HG03378 (cell line): ENCODE measurements at regions not wholly inside any gene's neighbourhood (a gene's known extent, or its start where the extent isn't known, plus 50 kb on each side); places are given as distances from the start of the nearest gene placed in this dataset.
"Not testable (repeated sequence)": the region's sequence is repeated elsewhere in the genome, so short reads cannot be mapped to it uniquely, and the experiment has no call there.

ENCODE experiments used
- ATAC-seq: cut with Tn5 transposase; IDR thresholded peaks from one replicate; pipeline ENCODE4 v1.9.1; 2021; ENCODE audit warnings: mild to moderate bottlenecking, moderate library complexity; ENCODE audit not compliant: unreplicated experiment

DNA sequence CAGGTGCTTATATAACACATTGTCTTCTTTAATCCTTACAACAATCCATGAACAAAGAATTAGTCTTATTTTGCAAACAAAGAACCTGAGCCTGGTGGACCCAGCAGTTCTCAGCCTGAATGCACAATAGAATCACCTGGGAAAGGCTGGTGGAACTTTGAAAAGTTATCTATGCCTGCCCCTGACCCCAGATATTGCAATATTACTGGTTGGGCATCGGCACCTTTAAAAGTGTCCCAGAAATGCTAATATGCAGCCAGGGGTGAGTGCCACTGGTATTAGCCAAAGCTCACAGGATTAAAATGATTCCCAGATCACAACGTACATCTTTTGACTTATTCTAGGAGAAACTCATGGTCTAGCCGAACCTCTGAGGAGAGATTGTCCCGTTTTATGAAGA, 268.8 kb downstream of the KLF5 start:
- no peak for ATAC-seq

DNA sequence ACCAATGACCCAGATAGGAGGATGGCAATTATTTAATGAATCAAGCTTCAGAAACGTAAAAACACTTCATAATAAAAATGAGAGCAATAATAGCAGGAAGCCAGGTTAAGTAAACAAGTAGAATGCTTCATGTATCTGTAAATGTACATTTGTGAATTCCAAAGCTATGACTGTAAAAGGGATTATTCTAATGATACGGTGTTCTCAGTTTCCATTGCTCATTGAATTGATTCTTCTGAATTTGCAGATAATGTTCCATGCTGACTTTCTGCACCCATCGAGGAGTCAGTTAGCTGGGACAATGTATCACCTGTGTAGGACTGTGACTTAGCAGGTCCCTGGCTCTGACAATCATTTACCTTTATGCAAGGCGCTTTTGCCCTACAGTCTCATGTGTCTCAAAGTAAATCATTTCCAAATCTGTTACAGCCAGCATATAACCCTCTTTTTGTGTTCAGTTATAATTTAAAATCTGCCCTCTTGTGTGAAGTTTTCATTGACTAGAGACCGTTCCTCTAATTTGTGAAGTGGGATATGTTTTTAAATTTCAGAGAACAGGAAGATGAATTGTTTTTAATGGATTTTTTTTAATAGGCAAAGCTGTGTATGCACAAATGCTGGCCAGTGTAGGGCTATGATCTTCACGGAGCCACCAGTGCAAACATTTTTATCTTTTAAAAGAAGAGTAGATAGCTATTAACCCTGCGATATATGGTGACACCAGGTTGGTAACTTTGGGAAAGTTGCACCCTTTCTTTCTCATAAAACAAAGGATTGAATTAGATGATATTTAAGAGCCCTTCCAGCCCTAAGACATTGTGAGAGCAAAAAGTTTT, 267.1 kb downstream of the KLF5 start:
- peak; percentile 71 for ATAC-seq

DNA sequence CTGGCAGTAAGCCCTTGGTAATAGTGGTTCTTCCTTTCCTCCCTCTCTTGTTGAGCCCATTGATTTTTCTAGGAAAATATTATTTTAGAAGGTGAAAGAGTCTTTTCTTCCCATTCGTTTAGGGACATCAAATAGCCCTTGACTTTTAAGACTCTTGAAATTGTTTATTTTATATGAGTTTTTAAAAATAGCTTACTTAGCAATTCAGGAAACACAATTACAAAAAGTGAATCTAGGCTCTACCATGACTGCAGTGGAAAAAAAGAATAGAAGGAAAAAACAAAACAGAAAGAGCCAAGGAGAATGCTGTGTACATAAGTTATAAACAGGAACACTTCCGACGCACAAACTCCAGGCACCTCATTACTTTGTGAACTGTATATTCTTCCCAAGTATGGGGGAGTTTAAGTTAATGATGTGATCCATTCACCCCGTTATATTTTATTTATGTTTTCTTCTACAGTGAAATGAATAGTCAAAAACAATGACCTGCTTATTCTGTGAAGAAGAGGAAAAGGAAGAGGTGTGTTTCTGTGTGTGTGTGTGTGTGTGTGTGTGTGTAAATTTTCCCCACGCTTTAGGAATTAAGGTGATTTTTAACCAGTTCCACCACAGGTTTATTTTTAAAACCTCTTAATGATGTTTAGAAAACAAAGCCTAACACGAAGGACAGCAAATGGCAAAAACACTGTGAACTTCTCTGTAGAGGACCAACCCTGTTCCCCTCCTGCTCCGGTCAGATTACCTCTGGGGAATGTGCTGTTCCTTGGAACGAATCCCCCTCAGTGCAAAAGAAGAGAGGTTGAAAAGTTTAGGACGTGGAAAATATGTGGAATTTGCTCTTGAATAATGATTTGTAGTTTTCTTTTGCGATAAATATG, 266.3 kb downstream of the KLF5 start:
- ATAC-seq: no peak

DNA sequence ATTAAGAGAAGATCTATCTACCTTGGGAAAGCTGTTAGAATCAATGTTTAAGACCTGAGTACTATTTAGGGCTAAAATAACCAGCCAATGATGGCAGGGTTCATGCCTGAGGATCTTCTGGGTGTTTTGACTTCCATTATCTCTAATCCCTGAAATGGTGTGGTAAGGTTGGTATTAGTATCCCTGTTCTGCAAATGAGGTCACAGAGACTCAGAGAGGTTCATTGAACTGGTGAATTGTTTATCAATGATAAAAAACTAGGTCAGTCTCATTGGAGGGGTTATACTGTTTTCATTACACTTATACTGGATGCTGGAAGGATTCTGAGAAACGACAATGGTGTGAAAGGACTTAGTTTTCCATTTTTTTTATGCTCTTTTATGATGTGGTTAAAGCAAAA, 264.8 kb downstream of the KLF5 start:
- ATAC-seq: no peak

DNA sequence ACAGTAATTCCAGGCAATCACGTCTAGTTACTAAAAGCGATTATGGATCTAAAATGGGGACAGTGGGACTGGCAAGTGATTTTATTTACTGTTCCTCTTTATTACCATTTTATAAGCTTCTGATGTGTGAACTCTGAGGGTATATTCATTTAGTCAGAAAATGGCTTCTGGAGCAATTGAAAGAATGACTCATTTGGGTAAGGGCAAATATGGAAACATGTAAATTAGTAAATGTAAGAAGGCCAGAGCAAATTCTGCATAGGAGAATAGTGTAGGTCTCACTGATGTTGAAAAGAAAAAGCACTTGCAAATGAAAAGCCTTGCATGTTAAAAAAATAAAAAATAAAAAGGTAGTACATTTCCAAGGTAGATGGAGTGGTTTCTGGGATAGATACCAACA, 262.2 kb downstream of the KLF5 start:
- peak; percentile 71 for ATAC-seq

DNA sequence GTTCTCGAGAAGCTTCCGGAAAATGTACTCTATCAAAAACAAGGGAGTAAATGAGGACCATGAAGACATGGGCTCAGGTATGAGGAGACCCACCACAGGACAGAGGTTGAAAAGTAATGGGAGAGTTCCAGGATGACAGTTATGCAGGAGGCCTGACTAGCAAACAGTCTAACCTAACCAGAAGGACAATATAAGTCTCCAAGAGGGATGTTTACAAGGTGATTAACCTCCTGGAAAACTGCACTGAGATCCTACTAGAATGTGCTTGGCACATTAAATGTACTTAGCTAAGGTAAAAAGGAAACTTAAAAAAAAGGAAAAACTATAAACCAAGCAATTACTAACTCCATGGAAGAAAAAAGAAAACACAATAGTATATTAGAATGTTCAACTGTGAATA, 258.3 kb downstream of the KLF5 start:
- ATAC-seq: no peak

DNA sequence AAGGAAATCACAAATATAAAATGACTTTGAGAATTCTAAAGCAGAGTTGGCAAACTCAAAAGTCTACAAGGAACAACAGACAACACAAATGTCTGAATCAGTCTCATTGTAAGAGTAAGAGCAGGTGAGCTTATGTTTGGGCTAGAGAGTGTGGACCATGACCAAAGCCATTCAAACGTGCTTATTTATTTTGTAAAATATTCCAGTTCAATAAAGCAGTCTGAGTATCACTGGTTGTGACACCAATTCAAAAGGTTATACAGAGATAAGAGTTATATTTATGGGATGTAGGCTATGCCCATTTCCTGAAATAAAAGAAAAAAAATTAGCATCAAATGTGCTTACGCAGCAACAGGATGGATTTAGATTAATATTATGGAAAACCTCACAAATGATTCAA, 251.6 kb downstream of the KLF5 start:
- ATAC-seq: no peak

DNA sequence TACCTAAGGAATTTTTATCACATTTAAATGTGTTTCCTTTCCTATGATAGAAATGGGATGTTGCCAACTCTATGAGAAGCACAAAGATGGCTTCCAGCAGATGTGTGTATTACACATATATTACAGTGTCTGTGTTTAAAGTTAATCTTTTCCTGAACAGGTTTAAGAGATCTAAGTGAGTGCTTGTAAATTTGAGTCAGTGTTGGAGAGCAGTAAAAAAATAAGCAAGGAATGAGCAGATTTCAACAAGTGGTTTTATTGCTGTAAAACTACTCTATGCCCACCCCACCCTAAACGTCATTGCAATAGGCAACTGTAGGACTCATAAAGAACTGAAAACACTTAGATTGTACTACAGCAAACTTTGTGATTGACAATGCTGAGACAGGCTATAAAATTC, 248.7 kb downstream of the KLF5 start:
- ATAC-seq: no peak

DNA sequence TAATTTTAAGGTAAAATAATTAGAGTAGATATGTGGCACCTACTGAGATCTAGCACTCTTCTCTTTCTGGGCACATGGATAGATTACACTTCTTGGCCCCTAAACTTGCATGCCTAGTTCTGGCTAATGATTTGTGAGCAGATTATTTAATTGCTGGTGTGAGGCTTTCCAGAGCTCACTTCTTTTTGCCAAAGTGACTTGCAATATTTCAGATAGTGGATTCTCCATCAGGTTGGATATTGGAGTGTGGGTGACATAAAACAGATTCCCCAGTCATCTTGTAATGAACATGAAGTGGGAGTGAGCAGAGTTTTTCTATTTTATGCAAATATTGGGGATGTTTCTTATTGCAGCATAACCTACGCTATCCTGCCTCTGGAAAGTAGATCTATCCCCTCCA, 247.9 kb downstream of the KLF5 start:
- ATAC-seq: no peak

DNA sequence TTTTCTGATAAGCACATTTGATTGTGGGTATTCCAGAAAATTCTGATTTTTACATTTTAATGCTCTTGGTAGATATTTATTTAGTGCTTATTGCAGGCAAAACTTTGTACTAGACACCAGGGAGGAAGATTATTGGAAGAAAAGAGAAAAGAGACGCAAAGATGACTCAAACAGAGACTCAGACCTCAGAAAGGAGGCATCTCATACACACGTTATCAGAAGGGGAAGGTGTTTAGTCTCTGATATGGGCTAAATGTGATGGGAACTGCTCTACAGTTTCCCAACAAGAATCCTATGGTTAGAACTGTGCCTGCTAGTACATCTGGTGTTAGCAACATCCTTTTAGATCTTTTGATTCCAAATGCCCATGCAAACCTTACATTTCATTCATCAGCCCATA, 245.6 kb downstream of the KLF5 start:
- no peak for ATAC-seq

DNA sequence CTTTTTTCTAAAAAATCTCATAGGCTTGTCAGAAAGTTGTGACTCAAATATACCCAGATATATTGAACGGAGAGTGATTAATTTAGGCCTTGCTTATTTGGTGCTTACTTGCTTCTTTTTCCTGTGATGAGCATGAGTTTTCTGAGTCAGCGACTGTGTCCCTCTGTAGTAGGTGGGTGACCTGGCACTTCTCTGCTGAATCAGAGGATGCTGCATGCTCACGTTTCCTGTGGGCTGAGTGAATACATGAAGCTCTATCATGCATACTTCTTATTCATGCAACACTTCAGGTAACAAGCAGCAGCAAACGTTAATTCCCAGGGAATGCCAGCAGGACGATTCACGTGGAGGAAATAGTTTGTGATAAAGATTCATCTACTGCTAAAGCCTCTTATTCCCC, 245.0 kb downstream of the KLF5 start:
- ATAC-seq: no peak

DNA sequence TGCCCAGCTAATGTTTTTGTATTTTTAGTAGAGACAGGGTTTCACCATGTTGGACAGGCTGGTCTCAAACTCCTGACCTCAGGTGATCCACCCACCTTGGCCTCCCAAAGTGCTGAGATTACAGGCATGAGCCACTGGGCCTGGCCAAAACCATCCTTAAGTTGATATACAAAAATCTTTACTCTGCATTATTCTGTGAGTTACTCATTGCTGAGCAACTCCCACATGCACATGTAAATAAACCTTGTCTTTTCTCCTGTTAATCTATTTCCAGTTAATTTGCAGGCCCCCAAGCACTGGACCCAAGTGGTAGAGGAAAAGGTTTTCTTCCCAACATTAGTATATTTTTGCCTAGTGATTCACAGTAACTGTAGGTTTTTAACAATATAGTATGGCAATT, 242.8 kb downstream of the KLF5 start:
- not testable (repeated sequence) for ATAC-seq

DNA sequence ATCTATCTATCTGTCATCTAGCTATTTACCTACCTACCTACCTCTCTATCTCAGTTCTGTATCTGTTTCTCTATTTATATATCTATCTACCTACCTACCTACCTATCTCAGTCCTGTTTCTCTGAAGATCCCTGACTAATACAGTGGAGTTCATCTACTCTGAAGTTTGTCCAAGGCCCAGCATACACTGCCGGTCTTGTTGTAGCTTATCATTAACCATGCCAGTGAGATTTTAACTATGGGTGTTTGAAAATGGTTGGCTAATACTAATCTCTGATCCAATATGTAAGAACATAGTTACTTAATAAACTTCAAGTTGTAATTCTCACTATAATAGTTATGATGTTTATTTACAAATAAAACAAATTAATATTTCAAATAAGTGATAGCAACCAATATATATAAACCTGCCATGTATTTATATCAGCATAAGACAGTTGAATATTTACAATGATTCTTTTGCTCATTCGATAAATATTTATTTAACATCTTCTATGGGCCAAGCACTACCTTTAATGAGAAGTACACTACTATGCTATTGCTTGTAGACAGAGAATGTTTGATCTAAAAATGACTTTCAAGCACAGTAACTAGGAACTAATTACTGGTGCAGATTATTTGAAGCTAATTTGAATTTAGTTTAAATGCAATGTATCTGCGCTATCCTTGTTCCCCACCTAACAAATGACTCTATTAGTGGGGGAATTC, 242.1 kb downstream of the KLF5 start:
- ATAC-seq: no peak

DNA sequence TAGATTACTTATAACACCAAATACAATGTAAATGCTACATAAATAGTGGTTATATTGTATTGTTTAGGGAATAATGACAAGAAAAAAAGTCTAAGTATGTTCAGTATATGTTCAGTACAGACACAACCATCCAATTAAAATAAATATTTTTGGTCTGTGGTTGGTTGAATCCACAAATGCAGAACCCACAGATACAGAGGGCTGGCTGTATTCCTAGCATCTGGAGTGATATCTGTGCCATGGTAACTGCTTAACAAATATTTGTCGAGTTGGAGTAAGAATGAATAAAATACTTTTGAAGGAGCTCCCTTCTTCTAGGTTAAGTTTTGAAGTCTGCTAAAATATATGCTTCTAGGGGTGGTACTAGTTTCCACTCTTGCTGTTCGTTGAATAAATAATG, 241.0 kb downstream of the KLF5 start:
- no peak for ATAC-seq

DNA sequence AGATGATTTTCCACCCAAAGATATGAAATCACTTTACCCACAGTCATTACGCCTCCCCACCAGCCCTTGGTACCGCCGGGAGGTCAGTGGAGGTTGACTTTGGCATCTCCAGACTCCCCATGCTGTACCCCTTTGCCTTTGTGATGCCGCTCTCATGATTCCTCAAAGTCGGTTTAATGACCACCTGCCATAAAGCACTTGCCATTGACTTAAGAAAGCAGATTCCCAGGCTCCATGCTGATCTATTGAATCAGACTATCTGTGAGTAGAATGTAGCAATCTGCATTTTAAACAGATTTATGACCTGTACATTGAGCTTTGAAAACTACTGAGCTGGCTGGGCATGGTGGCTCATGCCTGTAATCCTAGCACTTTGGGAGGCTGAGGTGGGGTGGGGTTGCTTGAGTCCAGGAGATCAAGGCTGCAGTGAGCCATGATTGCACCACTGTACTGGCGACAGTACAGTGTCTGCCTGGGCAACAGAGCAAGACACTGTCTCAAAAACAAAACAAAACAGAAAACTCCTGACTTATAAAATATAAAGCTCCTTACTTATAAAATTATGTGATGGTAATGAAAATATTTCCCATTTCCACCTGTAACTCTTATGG, 235.2 kb downstream of the KLF5 start:
- no peak for ATAC-seq

DNA sequence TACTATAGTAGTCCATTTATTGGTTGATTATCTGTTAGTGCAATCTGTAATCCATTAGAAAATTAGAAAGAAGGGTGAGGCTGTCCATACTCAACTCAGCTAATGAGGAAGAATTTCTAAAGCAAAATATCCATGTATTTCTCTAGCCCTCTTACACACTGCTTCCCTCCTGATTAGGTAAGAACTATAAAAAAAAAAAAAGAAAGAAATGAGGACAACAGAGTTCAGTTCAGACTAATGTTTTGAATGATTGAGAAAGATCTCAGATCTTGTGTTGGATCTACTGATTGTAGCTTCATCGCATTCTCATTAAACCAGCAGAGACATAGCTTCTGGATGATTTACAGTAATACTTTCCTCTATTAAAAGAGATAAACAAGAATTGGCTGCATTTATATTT, 233.3 kb downstream of the KLF5 start:
- ATAC-seq: no peak

DNA sequence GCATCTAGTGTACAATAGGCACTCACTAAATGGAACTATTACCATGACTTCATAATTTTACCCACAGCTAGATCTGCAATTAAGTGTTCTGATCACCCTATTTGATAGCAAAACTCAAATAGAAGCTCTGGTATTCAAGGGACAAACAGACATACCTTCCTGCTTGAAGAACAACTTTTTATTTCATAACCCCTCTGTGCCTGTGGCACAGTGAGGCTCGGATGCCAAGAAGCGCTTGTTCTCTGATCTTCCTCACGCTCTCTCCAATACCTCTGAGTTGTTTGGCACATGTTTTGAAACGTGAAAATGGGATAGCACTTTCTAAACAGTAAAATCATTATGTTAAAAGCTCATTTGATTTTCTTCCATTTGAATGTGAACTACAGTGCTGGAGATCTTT, 232.0 kb downstream of the KLF5 start:
- ATAC-seq: no peak

DNA sequence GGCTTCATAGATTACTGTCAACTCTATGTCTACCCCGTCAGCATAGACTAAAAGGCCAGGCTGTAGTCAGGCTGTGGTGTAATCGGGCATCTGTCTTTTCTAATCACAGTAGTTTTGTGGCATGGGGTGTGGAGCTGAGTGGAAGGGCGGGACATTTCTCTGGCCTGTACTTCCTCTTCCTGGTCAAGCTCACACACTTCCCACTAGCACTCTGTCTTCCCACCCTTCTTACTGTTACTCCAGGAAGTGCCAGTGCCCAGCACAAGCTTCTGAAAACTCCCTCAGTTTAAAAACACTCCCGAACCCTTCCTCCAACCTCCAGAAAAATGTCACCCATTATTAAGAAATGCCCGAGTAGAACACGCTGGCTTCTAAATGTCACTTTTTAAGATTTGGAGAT, 229.8 kb downstream of the KLF5 start:
- no peak for ATAC-seq

DNA sequence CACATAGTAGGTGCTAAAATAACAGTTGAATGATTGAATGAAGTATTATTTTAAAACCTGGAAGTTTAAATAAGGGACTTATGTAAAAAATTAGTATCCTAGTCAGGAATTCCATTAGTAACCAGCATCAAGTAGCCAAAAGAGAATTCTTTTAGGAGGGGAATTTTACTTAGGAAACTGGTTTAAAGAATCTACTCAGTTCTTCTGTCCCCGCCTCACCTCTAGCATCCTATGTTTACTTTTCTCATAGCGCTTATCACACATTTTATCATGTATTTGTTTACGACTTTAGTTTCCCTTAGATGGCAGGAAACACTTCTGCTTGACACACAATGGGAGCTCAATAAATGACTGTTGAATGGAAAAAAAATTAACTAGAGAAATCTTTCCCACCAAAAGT, 229.0 kb downstream of the KLF5 start:
- ATAC-seq: no peak

DNA sequence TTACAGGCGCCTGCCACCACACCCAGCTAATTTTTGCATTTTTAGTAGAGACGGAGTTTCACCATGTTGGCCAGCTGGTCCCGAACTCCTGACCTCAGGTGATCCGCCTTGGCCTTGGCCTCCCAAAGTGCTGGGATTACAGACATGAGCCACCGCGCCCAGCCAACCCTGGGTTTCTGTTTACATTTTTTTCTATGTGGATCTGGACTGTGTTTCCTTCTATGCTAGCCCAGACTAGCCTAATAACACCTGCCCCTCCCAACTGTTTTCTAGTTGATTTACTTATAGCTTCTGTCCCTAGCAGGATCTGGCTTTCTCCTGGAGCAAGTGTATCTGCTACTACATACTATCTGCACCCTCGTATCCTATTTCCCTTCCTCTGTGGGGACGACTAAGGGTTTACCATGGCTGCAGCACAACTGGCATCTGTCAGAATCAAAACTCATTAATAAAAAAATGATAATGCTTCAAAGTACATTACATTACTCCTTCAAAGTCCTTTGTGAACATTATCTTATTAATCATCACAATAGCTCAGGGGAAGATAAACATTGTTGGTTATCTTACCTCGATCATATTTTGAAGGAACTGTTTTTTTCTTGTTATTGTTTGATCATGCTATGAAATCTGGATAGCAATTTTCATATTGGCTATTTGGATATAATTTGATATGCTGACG, 228.3 kb downstream of the KLF5 start:
- no peak for ATAC-seq

DNA sequence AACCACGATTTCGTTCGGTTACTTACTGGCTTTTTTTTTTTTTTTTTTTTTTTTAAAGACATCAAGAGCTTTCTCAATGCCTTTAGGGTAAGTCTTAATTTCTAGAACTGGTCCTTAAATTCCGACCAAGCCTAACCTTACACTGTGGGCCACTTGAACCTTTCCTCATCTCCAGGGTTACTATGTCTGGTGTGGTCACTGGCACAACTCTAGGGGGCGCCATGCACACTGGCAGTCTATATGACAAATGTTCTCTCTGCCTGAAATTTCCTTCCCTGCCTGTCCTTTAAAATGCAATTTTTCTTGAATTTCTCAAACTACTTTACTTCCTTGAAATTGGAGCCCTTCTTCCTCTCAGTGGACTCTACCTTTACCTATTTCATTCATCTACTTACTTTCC, 227.4 kb downstream of the KLF5 start:
- no peak for ATAC-seq
